Gastroesophageal sphincter (tissue), 3 donors: ENCODE measurements at regions not wholly inside any gene's neighbourhood (a gene's known extent, or its start where the extent isn't known, plus 50 kb on each side); places are given as distances from the start of the nearest gene placed in this dataset.

Source experiments
- CTCF ChIP-seq, 4 experiments: fragments of 200-600 bp in 2 of 4; fragments of 450-650 bp in 2 of 4; sonication (generic) in 1 of 4; IDR thresholded peaks; one replicate each; pipeline ENCODE4 v1.5.1; 2017 to 2019; ENCODE audit warnings: antibody characterized with exemption in 4 of 4, mild to moderate bottlenecking in 2 of 4, moderate library complexity in 2 of 4
- POLR2A ChIP-seq, 2 donors: fragments of 450-650 bp; IDR thresholded peaks; one replicate each; pipeline ENCODE4 v1.6.1; 2017; ENCODE audit warnings: antibody characterized with exemption in 2 of 2, mild to moderate bottlenecking in 2 of 2, moderate library complexity in 1 of 2

DNA sequence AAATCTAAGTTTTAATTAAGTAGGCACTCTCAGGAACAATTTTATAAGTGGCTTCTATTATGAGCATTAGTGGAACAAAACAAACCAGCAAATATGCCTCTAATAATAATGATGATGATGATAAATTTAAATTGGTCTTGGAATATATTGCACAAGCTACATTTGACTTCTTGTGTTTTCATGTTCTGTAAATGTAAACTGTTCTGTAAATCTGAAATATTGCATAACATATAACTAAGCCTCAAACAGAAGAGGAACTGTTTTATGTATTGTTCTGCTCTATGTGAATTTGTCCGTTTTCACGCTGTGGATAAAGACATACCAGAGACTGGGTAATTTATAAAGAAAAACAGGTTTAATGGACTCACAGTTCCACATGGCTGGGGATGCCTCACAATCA, 625.2 kb upstream of the CELF2 start:
- TF ChIP-seq CTCF (IDR thresholded peaks at IDR 0.05), result no peak
- no peak for TF ChIP-seq POLR2A (IDR thresholded peaks at IDR 0.05)
